NCI-H2107 treated with DMSO at 0.1 percent for 48 hours (cell line): ENCODE measurements at regions not wholly inside any gene's neighbourhood (a gene's known extent, or its start where the extent isn't known, plus 50 kb on each side); places are given as distances from the start of the nearest gene placed in this dataset.
"Not testable (repeated sequence)": the region's sequence is repeated elsewhere in the genome, so short reads cannot be mapped to it uniquely, and the experiment has no call there.

Experiments
- DNase-seq: peaks from one replicate; lab custom pipeline; 2025; ENCODE audit not compliant: unreplicated experiment; lab: John Stamatoyannopoulos, UW

DNA sequence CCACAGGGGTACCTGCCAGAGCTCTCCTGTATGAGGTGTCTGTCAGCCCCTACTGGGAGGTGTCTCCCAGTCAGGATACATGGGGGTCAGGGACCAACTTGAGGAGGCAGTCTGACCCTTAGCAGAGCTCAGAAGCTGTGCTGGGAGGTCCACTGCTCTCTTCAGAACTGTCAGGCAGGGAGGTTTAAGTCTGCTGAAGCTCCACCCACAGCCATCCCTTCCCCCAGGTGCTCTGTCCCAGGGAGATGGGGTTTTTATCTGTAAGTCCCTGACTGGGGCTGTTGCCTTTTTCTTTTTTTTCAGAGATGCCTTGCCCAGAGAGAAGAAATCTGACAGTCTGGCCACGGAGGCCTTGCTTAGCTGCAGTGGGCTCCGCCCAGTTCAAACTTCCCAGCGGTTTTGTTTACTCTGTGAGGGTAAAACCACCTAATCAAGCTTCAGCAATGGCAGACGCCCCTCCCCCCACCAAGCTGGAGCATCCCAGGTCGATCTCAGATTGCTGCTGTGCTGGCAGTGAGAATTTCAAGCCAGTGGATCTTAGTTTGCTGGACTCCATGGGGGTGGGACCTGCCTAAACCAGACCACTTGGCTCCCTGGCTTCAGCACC, 118.5 kb upstream of the RADX start:
- DNase-seq = not testable (repeated sequence)

DNA sequence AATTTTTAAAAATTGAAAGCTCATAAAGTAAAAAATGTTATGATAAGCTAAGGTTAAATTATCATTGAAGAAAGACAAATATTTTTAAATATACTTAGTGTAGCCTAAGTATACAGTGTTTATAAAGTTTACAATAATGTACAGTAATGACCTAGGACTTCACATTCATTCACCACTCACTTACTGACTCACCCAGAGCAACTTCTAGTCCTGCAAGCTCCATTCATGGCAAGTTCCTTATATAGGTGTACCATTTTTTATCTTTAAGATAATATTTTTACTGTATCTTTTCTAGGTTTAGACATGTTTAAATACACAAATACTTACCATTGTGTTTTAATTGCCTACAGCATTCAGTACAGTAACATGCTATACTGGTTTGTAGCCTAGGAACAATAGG, 112.3 kb upstream of the RADX start:
- no peak for DNase-seq

DNA sequence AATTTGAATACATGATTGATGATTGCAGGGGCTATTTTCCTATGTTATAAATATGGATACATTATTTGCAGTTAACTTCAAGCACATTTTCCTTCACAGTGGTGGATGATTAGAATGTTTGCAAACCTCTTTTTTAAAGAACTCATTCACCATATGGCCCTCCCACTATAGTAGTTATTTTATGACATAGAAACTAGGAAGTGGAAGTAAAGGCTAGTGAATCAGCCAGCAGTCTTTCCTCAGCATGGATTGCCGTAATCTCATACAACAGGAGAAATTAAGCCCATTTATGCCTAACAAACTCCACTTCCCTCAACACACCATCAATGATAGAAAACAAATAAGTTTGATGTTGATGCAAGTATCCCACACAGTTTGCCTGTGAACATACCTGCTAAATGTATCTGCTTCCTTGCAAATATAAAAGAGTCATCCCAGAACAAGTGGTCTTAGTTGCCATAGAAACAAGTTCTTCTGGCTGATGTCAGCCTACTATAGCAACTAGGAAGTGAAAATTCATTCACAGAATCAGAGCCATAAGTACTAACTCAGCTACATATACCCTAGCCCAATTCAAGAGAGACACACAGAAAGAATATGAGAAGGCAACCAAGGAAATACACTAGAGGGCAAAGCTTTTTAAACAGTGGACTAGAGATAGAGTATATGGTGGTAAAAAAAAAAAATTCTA, 100.9 kb upstream of the RADX start:
- DNase-seq = no peak
